A673 (cell line): ENCODE measurements at regions not wholly inside any gene's neighbourhood (a gene's known extent, or its start where the extent isn't known, plus 50 kb on each side); places are given as distances from the start of the nearest gene placed in this dataset.

ENCODE experiments used
- EZH2 ChIP-seq: fragments of 200-600 bp; sonication (generic); IDR thresholded peaks from 2 replicates; pipeline ENCODE4 v1.6.1; 2017; ENCODE audit warnings: borderline replicate concordance, low read depth, mild to moderate bottlenecking, mixed read lengths, antibody characterized with exemption, low read length; ENCODE audit not compliant: poor library complexity, severe bottlenecking
- TF ChIP-seq, protein P1 (sequence below): fragments of 300-800, 200-600 bp; sonication (generic); conservative IDR thresholded peaks from 2 replicates; pipeline ENCODE4 v1.5.1; 2017; ENCODE audit warnings: low read depth, mild to moderate bottlenecking, antibody characterized with exemption, low read length, moderate library complexity, mixed read lengths

GRCh38 chr3:188955919-188956318 lies 215.9 kb upstream of the TPRG1 start:
- TF ChIP-seq, protein P1, sequence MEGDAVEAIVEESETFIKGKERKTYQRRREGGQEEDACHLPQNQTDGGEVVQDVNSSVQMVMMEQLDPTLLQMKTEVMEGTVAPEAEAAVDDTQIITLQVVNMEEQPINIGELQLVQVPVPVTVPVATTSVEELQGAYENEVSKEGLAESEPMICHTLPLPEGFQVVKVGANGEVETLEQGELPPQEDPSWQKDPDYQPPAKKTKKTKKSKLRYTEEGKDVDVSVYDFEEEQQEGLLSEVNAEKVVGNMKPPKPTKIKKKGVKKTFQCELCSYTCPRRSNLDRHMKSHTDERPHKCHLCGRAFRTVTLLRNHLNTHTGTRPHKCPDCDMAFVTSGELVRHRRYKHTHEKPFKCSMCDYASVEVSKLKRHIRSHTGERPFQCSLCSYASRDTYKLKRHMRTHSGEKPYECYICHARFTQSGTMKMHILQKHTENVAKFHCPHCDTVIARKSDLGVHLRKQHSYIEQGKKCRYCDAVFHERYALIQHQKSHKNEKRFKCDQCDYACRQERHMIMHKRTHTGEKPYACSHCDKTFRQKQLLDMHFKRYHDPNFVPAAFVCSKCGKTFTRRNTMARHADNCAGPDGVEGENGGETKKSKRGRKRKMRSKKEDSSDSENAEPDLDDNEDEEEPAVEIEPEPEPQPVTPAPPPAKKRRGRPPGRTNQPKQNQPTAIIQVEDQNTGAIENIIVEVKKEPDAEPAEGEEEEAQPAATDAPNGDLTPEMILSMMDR = no peak
- no peak for TF ChIP-seq EZH2
